Left ventricle myocardium inferior (tissue), 1 donor: ENCODE measurements at regions not wholly inside any gene's neighbourhood (a gene's known extent, or its start where the extent isn't known, plus 50 kb on each side); places are given as distances from the start of the nearest gene placed in this dataset.

Experiments
- DNase-seq: peaks from one replicate; pipeline ENCODE4 v3.0.0-alpha.2; 2020
- H3K27ac ChIP-seq: fragments of 200-600 bp; replicated peaks from 2 replicates; pipeline ENCODE4 v1.8.0; 2021
- H3K27me3 ChIP-seq: fragments of 200-600 bp; 2 replicates; pipeline ENCODE4 v1.8.0; 2021; ENCODE audit warnings: low read depth
- H3K36me3 ChIP-seq: fragments of 200-600 bp; 2 replicates; pipeline ENCODE4 v1.8.0; 2021
- H3K4me1 ChIP-seq: fragments of 200-600 bp; 2 replicates; pipeline ENCODE4 v1.8.0; 2021
- H3K4me3 ChIP-seq: fragments of 200-600 bp; 2 replicates; pipeline ENCODE4 v1.8.0; 2021; ENCODE audit warnings: mild to moderate bottlenecking, moderate library complexity
- H3K9me3 ChIP-seq: fragments of 200-600 bp; replicated peaks from 2 replicates; pipeline ENCODE4 v1.8.0; 2021
- CTCF ChIP-seq: fragments of 200-600 bp; IDR thresholded peaks from 2 replicates; pipeline ENCODE4 v1.8.0; 2021; ENCODE audit warnings: antibody characterized with exemption, mild to moderate bottlenecking, borderline replicate concordance
- intact Hi-C: fragments of 100-400 bp; cut with micrococcal nuclease; formaldehyde crosslinking; loops from one replicate; pipeline ENCODE4 v1.11.0; 2022
- donor health status: DM: no; HTN: yes; CAD: no; lungs with severe emphysema.

- Histone ChIP-seq H3K4me1 (no peaks in the 10 kb centered on the region), H3K27ac (no peak overlapping the region), H3K4me3 (no peak overlapping the region), H3K36me3 (no peaks in the 10 kb centered on the region), H3K9me3 (no peaks in the 10 kb centered on the region), H3K27me3 (no peaks in the 10 kb centered on the region)
- intact Hi-C loops = no loop called here
- DNase-seq = no peak
- TF ChIP-seq CTCF = no peak
Observed at GRCh38 chr3:494190-494589, 297.6 kb downstream of the CHL1 start.

- intact Hi-C loops = no loop called here
- Histone ChIP-seq H3K9me3 (no peaks in the 10 kb centered on the region), H3K4me3 (no peak overlapping the region), H3K27me3 (no peaks in the 10 kb centered on the region), H3K36me3 (no peaks in the 10 kb centered on the region), H3K27ac (no peak overlapping the region), H3K4me1 (no peaks in the 10 kb centered on the region)
- TF ChIP-seq CTCF = no peak
- no peak for DNase-seq
Observed at GRCh38 chr3:498487-498886, 301.9 kb downstream of the CHL1 start.

- no peak for TF ChIP-seq CTCF
- Histone ChIP-seq H3K4me3 (no peak overlapping the region), H3K27me3 (no peaks in the 10 kb centered on the region), H3K4me1 (no peaks in the 10 kb centered on the region), H3K36me3 (no peaks in the 10 kb centered on the region), H3K27ac (no peak overlapping the region), H3K9me3 (no peaks in the 10 kb centered on the region)
- DNase-seq = no peak
- intact Hi-C loops = no loop called here
Observed at GRCh38 chr3:499001-499761, 302.6 kb downstream of the CHL1 start.

GRCh38 chr3:502486-502885 is 305.9 kb downstream of the CHL1 start:
- Histone ChIP-seq H3K27me3 (no peaks in the 10 kb centered on the region), H3K4me1 (no peaks in the 10 kb centered on the region), H3K4me3 (no peak overlapping the region), H3K27ac (no peak overlapping the region), H3K36me3 (no peaks in the 10 kb centered on the region), H3K9me3 (peaks cover 15% of the 10 kb centered on the region)
- intact Hi-C loops = no loop called here
- no peak for TF ChIP-seq CTCF
- DNase-seq = no peak

GRCh38 chr3:513301-513700 is 316.7 kb downstream of the CHL1 start:
- DNase-seq = no peak
- Histone ChIP-seq H3K4me1 (no peaks in the 10 kb centered on the region), H3K27me3 (no peaks in the 10 kb centered on the region), H3K4me3 (no peak overlapping the region), H3K36me3 (no peaks in the 10 kb centered on the region), H3K9me3 (peaks cover 14% of the 10 kb centered on the region), H3K27ac (no peak overlapping the region)
- TF ChIP-seq CTCF = no peak
- intact Hi-C loops = no loop called here
